ENCODE measurements at regions not wholly inside any gene's neighbourhood (a gene's known extent, or its start where the extent isn't known, plus 50 kb on each side); places are given as distances from the start of the nearest gene placed in this dataset.

- peaks cover 15% of the 10 kb centered on the region for H3K9me3 ChIP-seq (ENCODE audit: control insufficient read depth, low read depth, low read length)
- no CpG with 5 or more reads among the region's 3 CpGs for whole genome bisulfite sequencing (ENCODE audit: extremely low coverage, insufficient read length, low lambda C conversion rate)
Measured at GRCh38 chr7:55624813-55625212, 52.5 kb upstream of the VOPP1 start.

More at GRCh38 chr7:55624813-55625212, 52.5 kb upstream of the VOPP1 start:
- H2BK5ac ChIP-seq (ENCODE audit: insufficient read length, low read length), result no peak overlapping the region
- no peak overlapping the region for H3K14ac ChIP-seq (ENCODE audit: insufficient read depth, low read length)
- H2AFZ ChIP-seq (ENCODE audit: low read length), result no peak overlapping the region
- H4K8ac ChIP-seq (replicated peaks; ENCODE audit: insufficient read length, low read depth, low read length), result no peak overlapping the region
- H3K18ac ChIP-seq (ENCODE audit: insufficient read length, low read depth, low read length), result no peak overlapping the region
- no peak overlapping the region for H4K5ac ChIP-seq (ENCODE audit: insufficient read length, low read depth, low read length)
- H4K20me1 ChIP-seq (ENCODE audit: control insufficient read depth, insufficient read depth, insufficient read length), result no peaks in the 10 kb centered on the region
- no peak overlapping the region for H3K56ac ChIP-seq (ENCODE audit: insufficient read length, low read depth, low read length)
- H2BK20ac ChIP-seq (ENCODE audit: low read depth, low read length, poor library complexity, severe bottlenecking), result no peak overlapping the region
- no peak overlapping the region for H3K27ac Mint-ChIP-seq
- TF ChIP-seq CTCF (conservative IDR thresholded peaks at IDR 0.05), result no peak
- H3K79me2 ChIP-seq (ENCODE audit: insufficient read depth, low read length), result no peaks in the 10 kb centered on the region
- H3K27ac ChIP-seq (ENCODE audit: insufficient read length, low read depth, low read length), result no peak overlapping the region
- no peak overlapping the region for H3K4me3 Mint-ChIP-seq
- H3K79me1 ChIP-seq (ENCODE audit: insufficient read depth, low read depth, low read length, poor library complexity, severe bottlenecking), result no peaks in the 10 kb centered on the region
- H2BK120ac ChIP-seq (ENCODE audit: low read depth, low read length, poor library complexity, severe bottlenecking), result no peak overlapping the region
- no peak for DNase-seq
- H3K4me1 ChIP-seq (ENCODE audit: insufficient read depth, low read length), result no peaks in the 10 kb centered on the region
- no peak overlapping the region for H3T11ph ChIP-seq (ENCODE audit: low read length)
- no peak overlapping the region for H4K91ac ChIP-seq (ENCODE audit: insufficient read length, low read depth, low read length)
- no peak overlapping the region for H3K23ac ChIP-seq (ENCODE audit: insufficient read length, low read depth, low read length)
- H3K4me1 Mint-ChIP-seq, result no peaks in the 10 kb centered on the region
- no peak overlapping the region for H3K4ac ChIP-seq (ENCODE audit: low read depth, low read length)
- no peak overlapping the region for H3K4me2 ChIP-seq (ENCODE audit: insufficient read depth, insufficient read length, low read length)
- no peak overlapping the region for H2AK5ac ChIP-seq (ENCODE audit: insufficient read length, low read length)
- H3K27me3 Mint-ChIP-seq (ENCODE audit: low read depth), result peaks cover 13% of the 10 kb centered on the region
- H3K9me3 Mint-ChIP-seq, result peaks cover 76 to 82% of the 10 kb centered on the region in 2 experiments
- no peaks in the 10 kb centered on the region for H3K23me2 ChIP-seq (ENCODE audit: insufficient read length, low read depth, low read length, poor library complexity, severe bottlenecking)
- no peak overlapping the region for H3K9ac ChIP-seq (ENCODE audit: extremely low read depth, insufficient read length, low read length)
- no peaks in the 10 kb centered on the region for H3K27me3 ChIP-seq (ENCODE audit: insufficient read depth, low read length)
- H2BK12ac ChIP-seq (ENCODE audit: insufficient read length, low read depth, low read length), result no peak overlapping the region
- no peak overlapping the region for H2BK15ac ChIP-seq (ENCODE audit: low read depth, low read length)
- peaks cover 2 to 4% (median 3%) of the 10 kb centered on the region in 3 experiments; a peak in 5 of 7 replicates for H3K36me3 Mint-ChIP-seq (ENCODE audit: insufficient read depth in 1 of 3, low read depth in 3 of 3)
